H1 (cell line): ENCODE measurements at regions not wholly inside any gene's neighbourhood (a gene's known extent, or its start where the extent isn't known, plus 50 kb on each side); places are given as distances from the start of the nearest gene placed in this dataset.

Experiments used
- KDM1A ChIP-seq: fragments of 200-600, 300-600 bp; sonication (generic); IDR thresholded peaks from 2 replicates; pipeline ENCODE4 v1.7.1; 2016; ENCODE audit warnings: mild to moderate bottlenecking, low read length, borderline replicate concordance
- SP1 ChIP-seq: IDR thresholded peaks from 2 replicates; pipeline ENCODE4 v1.6.1; 2011; ENCODE audit warnings: low read depth, low read length
- TF ChIP-seq, protein P1 (sequence below), 3 experiments: IDR thresholded peaks; 1 replicate in 2 of 3; 2 replicates in 1 of 3; pipeline versions ENCODE4 v1.5.1 to v1.6.1; 2011; ENCODE audit warnings: low read length in 3 of 3, mild to moderate bottlenecking in 3 of 3, inconsistent platforms in 2 of 3, low read depth in 1 of 3, moderate library complexity in 1 of 3; ENCODE audit not compliant: insufficient read depth in 1 of 3; ENCODE audit errors: control extremely low read depth in 1 of 3

GRCh38 chr9:108377382-108377781 lies 478.4 kb downstream of the ACTL7B start (continued):
- TF ChIP-seq, protein P1, sequence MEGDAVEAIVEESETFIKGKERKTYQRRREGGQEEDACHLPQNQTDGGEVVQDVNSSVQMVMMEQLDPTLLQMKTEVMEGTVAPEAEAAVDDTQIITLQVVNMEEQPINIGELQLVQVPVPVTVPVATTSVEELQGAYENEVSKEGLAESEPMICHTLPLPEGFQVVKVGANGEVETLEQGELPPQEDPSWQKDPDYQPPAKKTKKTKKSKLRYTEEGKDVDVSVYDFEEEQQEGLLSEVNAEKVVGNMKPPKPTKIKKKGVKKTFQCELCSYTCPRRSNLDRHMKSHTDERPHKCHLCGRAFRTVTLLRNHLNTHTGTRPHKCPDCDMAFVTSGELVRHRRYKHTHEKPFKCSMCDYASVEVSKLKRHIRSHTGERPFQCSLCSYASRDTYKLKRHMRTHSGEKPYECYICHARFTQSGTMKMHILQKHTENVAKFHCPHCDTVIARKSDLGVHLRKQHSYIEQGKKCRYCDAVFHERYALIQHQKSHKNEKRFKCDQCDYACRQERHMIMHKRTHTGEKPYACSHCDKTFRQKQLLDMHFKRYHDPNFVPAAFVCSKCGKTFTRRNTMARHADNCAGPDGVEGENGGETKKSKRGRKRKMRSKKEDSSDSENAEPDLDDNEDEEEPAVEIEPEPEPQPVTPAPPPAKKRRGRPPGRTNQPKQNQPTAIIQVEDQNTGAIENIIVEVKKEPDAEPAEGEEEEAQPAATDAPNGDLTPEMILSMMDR (IDR thresholded peaks at IDR 0.05; ENCODE audit: control extremely low read depth in 1 of 3, insufficient read depth in 1 of 3, low read depth in 1 of 3, low read length in 3 of 3), result no peak
- no peak for TF ChIP-seq KDM1A
- TF ChIP-seq SP1, result no peak
- TF ChIP-seq, all 59 proteins: peak for 0
